Neural progenitor cell (in vitro differentiated cells): ENCODE measurements at regions not wholly inside any gene's neighbourhood (a gene's known extent, or its start where the extent isn't known, plus 50 kb on each side); places are given as distances from the start of the nearest gene placed in this dataset.

ENCODE experiments used
- DNase-seq: peaks from one replicate; pipeline ENCODE4 v3.0.0-alpha.2; 2016; ENCODE audit warnings: low spot score
- H2AFZ ChIP-seq: fragments of 200-600 bp; sonication (generic); replicated peaks from 2 replicates; pipeline ENCODE4 v1.6.1; 2016; ENCODE audit warnings: antibody characterized with exemption
- H3F3A ChIP-seq: fragments of 200-600 bp; sonication (generic); 2 replicates; pipeline ENCODE4 v1.6.1; 2016; ENCODE audit warnings: antibody characterized with exemption, low read depth
- H3K27ac ChIP-seq: fragments of 200-600 bp; sonication (generic); 2 replicates; pipeline ENCODE4 v1.5.1; 2016; ENCODE audit warnings: mild to moderate bottlenecking
- H3K27me3 ChIP-seq: fragments of 200-600 bp; sonication (generic); 2 replicates; pipeline ENCODE4 v1.6.1; 2016; ENCODE audit warnings: mild to moderate bottlenecking, moderate library complexity
- H3K36me3 ChIP-seq: fragments of 200-600 bp; sonication (generic); 2 replicates; pipeline ENCODE4 v1.5.1; 2016
- H3K4me1 ChIP-seq: fragments of 200-600 bp; sonication (generic); 2 replicates; pipeline ENCODE4 v1.6.1; 2016; ENCODE audit warnings: mixed run types
- H3K4me2 ChIP-seq: fragments of 200-600 bp; sonication (generic); 2 replicates; pipeline ENCODE4 v1.6.1; 2016
- H3K4me3 ChIP-seq: fragments of 200-600 bp; sonication (generic); 2 replicates; pipeline ENCODE4 v1.5.1; 2016
- H3K79me2 ChIP-seq: fragments of 200-600 bp; sonication (generic); 2 replicates; pipeline ENCODE4 v1.6.1; 2016; ENCODE audit warnings: low read depth
- H3K9ac ChIP-seq: fragments of 200-600 bp; sonication (generic); 2 replicates; pipeline ENCODE4 v1.6.1; 2016
- H3K9me3 ChIP-seq: fragments of 200-600 bp; sonication (generic); 2 replicates; pipeline ENCODE4 v1.5.1; 2016; ENCODE audit warnings: low read depth
- H4K20me1 ChIP-seq: fragments of 200-600 bp; sonication (generic); 2 replicates; pipeline ENCODE4 v1.6.1; 2016; ENCODE audit warnings: low read depth
- H3K27ac Mint-ChIP-seq: 3 replicates; pipeline ENCODE4 v1.8.0; 2021; ENCODE audit warnings: mixed read lengths
- H3K27me3 Mint-ChIP-seq: 2 replicates; pipeline ENCODE4 v1.8.0; 2022; ENCODE audit warnings: low read depth, mild to moderate bottlenecking, inconsistent platforms, moderate library complexity, mixed read lengths; ENCODE audit not compliant: insufficient read depth
- H3K36me3 Mint-ChIP-seq: 3 replicates; pipeline ENCODE4 v1.8.0; 2021; ENCODE audit warnings: mixed read lengths
- H3K4me1 Mint-ChIP-seq: 3 replicates; pipeline ENCODE4 v1.8.0; 2021; ENCODE audit warnings: mixed read lengths
- H3K4me3 Mint-ChIP-seq: 3 replicates; pipeline ENCODE4 v1.8.0; 2021; ENCODE audit warnings: mild to moderate bottlenecking, moderate library complexity, mixed read lengths
- H3K9me3 Mint-ChIP-seq: 3 replicates; pipeline ENCODE4 v1.8.0; 2020; ENCODE audit warnings: mixed read lengths
- CTCF ChIP-seq: fragments of 200-600 bp; sonication (generic); IDR thresholded peaks from 2 replicates; pipeline ENCODE4 v1.5.1; 2017; ENCODE audit warnings: antibody characterized with exemption, mild to moderate bottlenecking
- EZH2 ChIP-seq: fragments of 200-600 bp; sonication (generic); IDR thresholded peaks from 2 replicates; pipeline ENCODE4 v1.6.1; 2017; ENCODE audit warnings: antibody characterized with exemption, mild to moderate bottlenecking, moderate library complexity
- EZH2phosphoT487 ChIP-seq: fragments of 200-600 bp; sonication (generic); IDR thresholded peaks from 2 replicates; pipeline ENCODE4 v1.6.1; 2017; ENCODE audit warnings: antibody characterized with exemption

DNA sequence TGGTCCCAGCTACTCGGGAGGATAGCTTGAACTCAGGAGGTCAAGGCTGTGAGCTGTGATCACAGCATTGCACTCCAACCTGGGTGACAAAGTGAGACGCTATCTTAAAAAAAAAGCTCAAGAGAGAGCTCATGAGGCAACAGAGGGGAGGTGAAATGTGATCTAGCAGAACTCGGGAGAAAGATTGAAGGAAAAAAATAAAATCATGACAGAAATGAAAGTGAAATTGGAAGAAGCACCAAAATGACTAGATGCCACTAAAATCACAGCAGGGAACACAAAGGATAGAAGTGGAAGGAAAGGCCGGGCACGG is 109.4 kb upstream of the BNIP2 start:
- no peak overlapping the region for H3K4me2 ChIP-seq
- TF ChIP-seq EZH2 (no peak), EZH2phosphoT487 (no peak), CTCF (no peak)
- no peak overlapping the region for H3K4me3 Mint-ChIP-seq
- no peak overlapping the region for H3K4me3 ChIP-seq
- no peaks in the 10 kb centered on the region for H3K9me3 Mint-ChIP-seq
- H3K27ac ChIP-seq: no peak overlapping the region
- H2AFZ ChIP-seq: no peak overlapping the region
- no peaks in the 10 kb centered on the region for H3K79me2 ChIP-seq
- no peaks in the 10 kb centered on the region for H3F3A ChIP-seq
- no peaks in the 10 kb centered on the region for H3K9me3 ChIP-seq
- H3K36me3 Mint-ChIP-seq: no peaks in the 10 kb centered on the region
- H3K27me3 Mint-ChIP-seq: no peaks in the 10 kb centered on the region
- H3K36me3 ChIP-seq: no peaks in the 10 kb centered on the region
- H3K27ac Mint-ChIP-seq: no peak overlapping the region
- H3K4me1 ChIP-seq: peaks cover 11% of the 10 kb centered on the region
- no peak overlapping the region for H3K9ac ChIP-seq
- H3K27me3 ChIP-seq: no peaks in the 10 kb centered on the region
- no peaks in the 10 kb centered on the region for H4K20me1 ChIP-seq
- DNase-seq: no peak
- H3K4me1 Mint-ChIP-seq: peaks cover 14% of the 10 kb centered on the region

DNA sequence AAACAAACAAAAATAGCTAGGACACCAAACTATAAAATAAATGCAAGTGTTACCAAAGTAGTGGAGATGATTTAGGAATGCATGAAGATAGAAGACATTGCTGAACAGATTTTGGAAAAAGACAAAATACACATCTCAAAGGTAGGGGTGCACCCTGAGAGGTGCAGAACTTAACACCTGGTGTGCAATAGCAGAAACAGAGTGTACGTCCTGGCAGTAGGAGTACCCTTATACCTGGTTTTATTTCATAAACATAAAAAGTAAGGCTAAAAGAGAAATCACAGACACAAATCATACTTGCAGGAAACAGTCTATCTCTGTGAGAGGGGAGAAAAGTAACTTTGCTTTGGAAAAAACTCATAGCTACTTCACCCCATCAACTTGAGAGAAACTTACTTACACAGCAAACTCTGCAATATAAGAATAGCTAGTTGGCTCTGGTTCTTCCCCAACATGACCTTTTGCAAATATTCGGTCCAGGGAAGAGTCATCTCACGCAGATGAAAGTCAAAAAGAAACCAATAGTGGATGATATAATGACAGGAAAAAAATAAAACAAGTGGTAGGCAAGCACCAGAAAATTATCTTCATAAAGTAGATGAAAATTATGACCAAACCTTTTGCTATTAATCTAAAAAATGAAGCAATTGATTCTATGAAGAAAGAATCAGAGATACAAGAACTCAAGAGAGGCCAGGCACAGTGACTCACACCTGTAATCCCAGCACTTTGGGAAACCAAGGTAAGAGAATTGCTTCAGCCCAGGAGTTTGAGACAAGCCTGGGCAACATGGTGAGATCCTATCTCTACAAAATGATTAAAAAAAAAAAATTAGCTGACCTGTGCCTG is 108.9 kb upstream of the BNIP2 start:
- no peak overlapping the region for H2AFZ ChIP-seq
- H3K9ac ChIP-seq: no peak overlapping the region
- no peaks in the 10 kb centered on the region for H3K36me3 ChIP-seq
- Mint-ChIP-seq H3K4me3 (no peak overlapping the region), H3K9me3 (no peaks in the 10 kb centered on the region), H3K27ac (no peak overlapping the region), H3K4me1 (peaks cover 9% of the 10 kb centered on the region), H3K27me3 (no peaks in the 10 kb centered on the region), H3K36me3 (no peaks in the 10 kb centered on the region)
- no peak for DNase-seq
- no peaks in the 10 kb centered on the region for H4K20me1 ChIP-seq
- H3K4me1 ChIP-seq: peaks cover 6% of the 10 kb centered on the region
- no peak overlapping the region for H3K4me3 ChIP-seq
- no peaks in the 10 kb centered on the region for H3K9me3 ChIP-seq
- H3K4me2 ChIP-seq: no peak overlapping the region
- H3K27ac ChIP-seq: no peak overlapping the region
- TF ChIP-seq CTCF (no peak), EZH2phosphoT487 (no peak), EZH2 (no peak)
- H3K79me2 ChIP-seq: no peaks in the 10 kb centered on the region
- H3K27me3 ChIP-seq: no peaks in the 10 kb centered on the region
- H3F3A ChIP-seq: no peaks in the 10 kb centered on the region

GRCh38 chr15:59794229-59794886 is 105.2 kb upstream of the BNIP2 start:
- no peaks in the 10 kb centered on the region for H3K9me3 Mint-ChIP-seq
- peak overlapping the region; percentile 3 for H3K27ac Mint-ChIP-seq

More at GRCh38 chr15:59794229-59794886, 105.2 kb upstream of the BNIP2 start:
- H3F3A ChIP-seq: no peaks in the 10 kb centered on the region
- peaks cover 4% of the 10 kb centered on the region for H3K4me1 ChIP-seq
- H3K4me3 ChIP-seq: no peak overlapping the region
- H3K9ac ChIP-seq: no peak overlapping the region
- H3K4me1 Mint-ChIP-seq: peaks cover 9% of the 10 kb centered on the region
- TF ChIP-seq EZH2phosphoT487 (no peak), CTCF (no peak), EZH2 (no peak)
- peak overlapping the region; percentile 7 for H3K4me2 ChIP-seq
- H3K27me3 Mint-ChIP-seq: peaks cover 3% of the 10 kb centered on the region
- no peak overlapping the region for H3K27ac ChIP-seq
- no peaks in the 10 kb centered on the region for H3K9me3 ChIP-seq
- no peaks in the 10 kb centered on the region for H4K20me1 ChIP-seq
- no peak for DNase-seq
- H3K27me3 ChIP-seq: no peaks in the 10 kb centered on the region
- H3K4me3 Mint-ChIP-seq: no peak overlapping the region
- H3K79me2 ChIP-seq: no peaks in the 10 kb centered on the region
- peak overlapping the region; percentile 23 for H2AFZ ChIP-seq
- H3K36me3 ChIP-seq: no peaks in the 10 kb centered on the region
- no peaks in the 10 kb centered on the region for H3K36me3 Mint-ChIP-seq
